GM18517 (cell line): ENCODE measurements at regions not wholly inside any gene's neighbourhood (a gene's known extent, or its start where the extent isn't known, plus 50 kb on each side); places are given as distances from the start of the nearest gene placed in this dataset.

ENCODE experiments used
- ATAC-seq: cut with Tn5 transposase; IDR thresholded peaks from one replicate; pipeline ENCODE4 v1.9.1; 2021; ENCODE audit warnings: mild to moderate bottlenecking, moderate library complexity; ENCODE audit not compliant: unreplicated experiment

- no peak for ATAC-seq
These were observed 1675.5 kb downstream of the STIM2 start for GRCh38 chr4:28536124-28536523.

GRCh38 chr4:28545986-28546385 is 1685.3 kb downstream of the STIM2 start:
- no peak for ATAC-seq

GRCh38 chr4:28548136-28548535 is 1687.5 kb downstream of the STIM2 start:
- ATAC-seq: no peak

GRCh38 chr4:28548594-28548993 is 1688.0 kb downstream of the STIM2 start:
- no peak for ATAC-seq

GRCh38 chr4:28555866-28556265 is 1695.2 kb downstream of the STIM2 start:
- ATAC-seq: no peak

DNA sequence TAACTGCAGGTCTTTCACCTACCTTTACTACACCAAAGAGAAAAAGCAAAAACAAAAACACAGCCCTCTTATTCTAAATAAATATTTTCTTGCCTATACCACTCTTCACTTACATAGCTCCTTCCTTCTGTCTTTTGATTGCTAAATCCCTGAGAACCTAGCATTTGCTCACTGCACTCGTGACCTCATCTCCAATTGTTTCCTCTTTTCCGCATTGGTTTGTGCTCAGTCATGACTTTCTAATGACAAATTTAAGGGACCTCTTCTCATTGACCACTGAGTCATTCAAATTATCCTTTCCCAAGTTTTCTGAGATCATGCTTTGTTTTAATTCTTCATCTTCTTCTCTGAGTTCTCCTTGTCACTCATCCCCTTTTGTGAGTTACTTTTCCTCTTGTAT is 1697.1 kb downstream of the STIM2 start:
- ATAC-seq: no peak

DNA sequence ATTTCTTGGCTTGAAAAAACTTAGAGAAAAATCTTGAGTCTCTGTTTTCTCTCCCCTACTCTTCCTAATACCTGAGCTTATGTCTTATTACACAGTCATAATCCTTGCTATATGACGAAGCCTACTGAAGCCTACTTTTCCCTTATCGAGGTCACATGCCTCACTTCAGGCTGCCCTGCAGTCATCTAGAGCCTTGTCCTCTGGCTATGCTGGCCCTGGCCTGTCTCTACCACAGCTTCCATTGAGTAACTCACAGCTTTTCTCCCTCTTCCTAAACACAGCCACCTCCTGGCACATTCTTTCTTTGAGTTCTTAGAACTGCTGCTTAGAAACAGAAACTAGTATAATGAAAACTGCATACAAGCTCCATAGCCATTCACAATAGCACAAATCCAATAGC is 1698.3 kb downstream of the STIM2 start:
- no peak for ATAC-seq

- no peak for ATAC-seq
These were observed 1702.3 kb downstream of the STIM2 start for GRCh38 chr4:28562913-28563312.

GRCh38 chr4:28565396-28565795 is 1704.8 kb downstream of the STIM2 start:
- ATAC-seq: no peak

DNA sequence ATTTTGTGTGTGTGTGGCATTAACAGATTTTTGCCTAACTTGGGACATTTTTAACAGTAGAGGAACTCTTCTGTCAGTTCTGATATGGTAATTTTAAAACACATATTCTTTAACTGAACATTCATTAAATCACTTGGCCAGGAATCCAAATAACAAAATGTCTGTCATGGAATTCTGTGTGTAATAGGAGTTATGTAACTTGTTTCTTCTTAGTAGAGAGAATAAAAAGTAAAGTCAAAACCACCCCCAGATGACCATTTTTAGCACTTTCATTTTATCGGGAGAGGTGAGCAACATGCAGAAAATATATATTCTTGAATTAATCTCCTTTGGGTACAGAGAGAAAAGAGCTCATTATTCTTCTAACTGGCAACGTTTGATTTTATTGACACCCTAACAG is 1740.3 kb downstream of the STIM2 start:
- ATAC-seq: no peak

DNA sequence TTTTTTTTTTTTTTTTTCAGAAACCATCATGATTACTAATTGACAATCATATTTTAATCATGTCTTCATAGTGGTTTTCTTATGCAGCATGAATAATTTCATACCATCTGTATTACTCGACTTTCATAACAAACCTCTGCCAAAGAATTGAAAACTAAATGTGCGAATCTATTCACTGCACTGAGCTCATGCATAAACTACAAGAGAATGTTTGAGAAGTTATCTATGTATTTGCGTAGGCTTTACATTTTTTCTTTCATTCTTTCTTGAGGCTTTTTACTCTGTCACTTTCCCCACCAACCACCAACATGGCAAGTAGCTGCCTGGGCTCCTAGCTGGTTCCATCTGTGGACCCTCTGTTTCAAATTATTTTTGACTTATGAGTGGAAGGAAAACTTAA is 1761.0 kb downstream of the STIM2 start:
- no peak for ATAC-seq

- ATAC-seq: no peak
These were observed 1776.3 kb downstream of the STIM2 start for GRCh38 chr4:28636971-28637370.

DNA sequence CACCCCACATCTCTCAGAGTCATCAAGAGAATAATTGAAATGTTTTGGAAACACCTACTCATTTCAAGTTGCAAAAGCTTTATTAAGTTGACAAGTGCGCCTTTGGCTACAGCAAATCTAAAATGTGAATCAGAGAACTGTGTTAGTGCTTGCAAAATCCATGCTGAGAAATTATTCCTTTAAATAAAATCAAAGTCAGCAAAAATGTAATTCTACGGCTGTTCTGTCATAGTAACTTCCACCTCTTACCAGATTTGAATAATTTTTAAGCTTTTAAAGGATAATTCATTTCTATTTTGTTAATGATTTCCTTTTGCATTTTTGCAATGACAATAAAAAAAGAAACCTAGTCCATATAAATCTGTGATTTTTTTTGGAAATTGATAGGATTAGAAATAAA is 1779.1 kb downstream of the STIM2 start:
- no peak for ATAC-seq

DNA sequence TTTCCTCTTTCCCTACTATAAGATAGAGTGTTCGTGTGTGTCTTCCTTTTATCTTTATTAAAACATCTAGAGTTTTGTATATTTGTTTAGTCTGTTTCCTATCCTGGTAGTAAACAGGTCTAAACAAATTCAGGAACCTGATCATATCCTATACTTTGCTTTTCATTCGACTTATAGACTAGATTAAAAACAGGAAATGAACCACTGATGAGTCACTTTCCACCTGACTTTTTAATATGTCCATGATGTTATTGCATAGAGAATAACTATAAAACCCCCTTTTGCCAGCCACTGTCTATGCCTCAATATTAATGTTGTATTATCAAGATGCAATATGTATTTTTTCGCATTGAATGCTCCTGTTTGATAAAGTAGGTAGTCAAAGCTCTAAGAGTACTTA is 1794.0 kb downstream of the STIM2 start:
- ATAC-seq: no peak

- ATAC-seq: no peak
These were observed 1804.7 kb downstream of the STIM2 start for GRCh38 chr4:28665306-28665705.

GRCh38 chr4:28675582-28675981 is 1814.9 kb downstream of the STIM2 start:
- no peak for ATAC-seq

GRCh38 chr4:28677808-28678207 is 1817.2 kb downstream of the STIM2 start:
- no peak for ATAC-seq

GRCh38 chr4:28682847-28683246 is 1822.2 kb downstream of the STIM2 start:
- ATAC-seq: no peak

DNA sequence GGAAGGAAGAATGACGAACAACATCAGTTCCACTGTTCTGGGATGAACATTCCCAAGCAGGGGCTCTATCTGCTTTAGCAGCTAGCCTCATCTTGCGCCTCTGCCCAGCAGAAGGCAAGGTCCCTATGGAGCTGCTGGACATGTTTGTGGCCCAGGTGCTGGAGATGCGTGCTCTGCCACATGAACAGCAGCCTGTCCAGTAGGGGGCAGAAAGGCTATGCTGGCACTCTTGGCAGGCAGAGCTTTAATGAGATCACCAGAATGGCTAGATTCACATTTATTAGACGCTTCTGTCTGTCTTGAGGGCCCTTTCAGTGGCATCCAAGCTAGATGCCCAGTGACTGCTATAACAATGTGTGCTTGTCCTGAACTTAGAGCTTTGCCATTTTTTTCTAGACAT is 1826.0 kb downstream of the STIM2 start:
- ATAC-seq: no peak

- ATAC-seq: no peak
These were observed 1830.2 kb downstream of the STIM2 start for GRCh38 chr4:28690890-28691289.

DNA sequence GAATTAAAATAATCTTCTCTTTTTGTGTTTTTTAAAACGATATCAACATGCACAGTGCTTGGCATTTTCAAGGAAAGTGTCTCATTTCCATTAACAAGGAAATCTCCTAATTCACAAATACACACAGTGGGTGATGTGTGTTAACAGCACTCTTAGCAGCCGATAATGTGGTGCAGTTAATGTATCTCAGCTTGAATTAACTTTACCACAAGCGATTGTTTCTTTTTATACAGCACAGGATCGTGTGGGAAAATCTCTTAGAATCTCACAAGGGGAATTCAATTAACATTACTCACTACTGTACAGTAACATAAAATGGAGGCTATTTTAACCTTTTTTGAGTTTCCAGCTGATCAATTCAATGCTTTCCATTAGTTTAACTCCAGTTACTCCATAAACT is 1841.9 kb downstream of the STIM2 start:
- ATAC-seq: no peak

- ATAC-seq: no peak
These were observed 1849.2 kb downstream of the STIM2 start for GRCh38 chr4:28709891-28710290.

DNA sequence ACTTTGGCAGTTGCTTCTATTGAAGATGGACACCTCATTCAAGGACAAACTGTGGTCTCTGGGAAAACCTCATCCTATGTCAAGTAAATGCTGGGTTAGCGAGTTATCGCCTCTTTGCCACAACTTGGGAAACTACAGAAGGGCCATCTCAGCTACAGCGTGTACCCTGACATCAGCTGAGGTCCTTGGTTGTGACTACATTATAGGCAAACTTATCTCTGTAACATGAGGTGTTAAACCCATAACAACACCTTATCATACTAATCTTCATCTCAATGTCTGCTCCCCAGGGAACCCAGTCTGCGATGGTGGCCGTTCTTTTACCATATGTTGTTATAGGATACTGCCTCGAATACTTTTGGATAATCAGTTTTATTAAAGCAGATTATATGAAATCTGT is 1862.7 kb downstream of the STIM2 start:
- ATAC-seq: no peak

- ATAC-seq: no peak
These were observed 1863.6 kb downstream of the STIM2 start for GRCh38 chr4:28724239-28724638.
